A549 (cell line): ENCODE measurements at regions not wholly inside any gene's neighbourhood (a gene's known extent, or its start where the extent isn't known, plus 50 kb on each side); places are given as distances from the start of the nearest gene placed in this dataset.

Source experiments
- ATAC-seq, 2 experiments: fragments of 200-7000 bp in 1 of 2; fragments of >200 bp in 1 of 2; cut with Nextera tagmentation in 1 of 2; cut with Tn5 transposase in 1 of 2; 3 replicates each; pipeline versions ENCODE4 v1.8.0 to v1.9.1; 2018 to 2020; ENCODE audit warnings: mild to moderate bottlenecking in 1 of 2, moderate library complexity in 1 of 2
- CTCF ChIA-PET: fragments of 300-600 bp; sonication (Branson Sonifier 250); formaldehyde crosslinking; extraction: SDS; loops from one replicate; lab custom pipeline; 2021; ENCODE audit warnings: antibody characterized with exemption, inconsistent platforms; lab: Yijun Ruan, JAX
- POLR2A ChIA-PET: fragments of 350-600 bp; formaldehyde crosslinking; extraction: SDS; loops from one replicate; lab custom pipeline; 2021; ENCODE audit warnings: antibody characterized with exemption, inconsistent platforms; lab: Yijun Ruan, JAX
- DNase-seq, 2 experiments: peaks; one replicate each; pipeline versions ENCODE4 v3.0.0 to v3.0.0-alpha.2; 2011 to 2016; ENCODE audit warnings: low read depth in 1 of 2, low spot score in 1 of 2
- FAIRE-seq: peaks from 2 replicates; lab custom pipeline; 2011; peaks lifted over from hg19 to GRCh38; lab: Jason Lieb, UNC
- H3K27ac ChIP-seq, 2 experiments: fragments of >200 bp; sonication (Bioruptor Twin); formaldehyde crosslinking; 3 replicates each; pipeline ENCODE4 v1.5.1; 2016 to 2017
- H3K4me1 ChIP-seq: fragments of >200 bp; sonication (Bioruptor Twin); formaldehyde crosslinking; 3 replicates; pipeline ENCODE4 v1.6.1; 2016
- H3K4me2 ChIP-seq: fragments of >200 bp; sonication (Bioruptor Twin); formaldehyde crosslinking; 3 replicates; pipeline ENCODE4 v1.6.1; 2016
- H3K4me3 ChIP-seq: fragments of >200 bp; sonication (Bioruptor Twin); formaldehyde crosslinking; 3 replicates; pipeline ENCODE4 v1.5.1; 2016
- H3K9me3 ChIP-seq: fragments of >200 bp; sonication (Bioruptor Twin); formaldehyde crosslinking; 3 replicates; pipeline ENCODE4 v1.6.1; 2016
- ATOH8 ChIP-seq: fragments of 250-450 bp; sonication (Bioruptor Pico); IDR thresholded peaks from 2 replicates; pipeline ENCODE4 v1.5.0; 2020; ENCODE audit warnings: low read depth, mild to moderate bottlenecking, moderate library complexity
- BHLHE40 ChIP-seq: IDR thresholded peaks from 2 replicates; pipeline ENCODE4 v1.6.1; 2012; ENCODE audit warnings: low read depth, low read length, inconsistent platforms
- CBX8 ChIP-seq: fragments of 200-600 bp; sonication (generic); IDR thresholded peaks from 2 replicates; pipeline ENCODE4 v1.6.1; 2016
- CEBPB ChIP-seq, 2 experiments: fragments of >200 bp in 1 of 2; sonication (Bioruptor Twin) in 1 of 2; formaldehyde crosslinking in 1 of 2; IDR thresholded peaks; 2 replicates each; pipeline ENCODE4 v1.6.1; 2012 to 2016
- CHD4 ChIP-seq: fragments of 200-600 bp; sonication (generic); IDR thresholded peaks from 2 replicates; pipeline ENCODE4 v1.6.1; 2016; ENCODE audit warnings: antibody characterized with exemption, mild to moderate bottlenecking, borderline replicate concordance
- CTCF ChIP-seq: fragments of >200 bp; sonication (Bioruptor Twin); formaldehyde crosslinking; IDR thresholded peaks from 3 replicates; pipeline ENCODE4 v1.5.1; 2016
- ELK1 ChIP-seq: fragments of 150-350 bp; IDR thresholded peaks from 2 replicates; pipeline ENCODE4 v1.6.1; 2014; ENCODE audit warnings: low read depth, mild to moderate bottlenecking, low read length
- EP300 ChIP-seq, 2 experiments: fragments of >200 bp; sonication (Bioruptor Twin); formaldehyde crosslinking; IDR thresholded peaks; 2 replicates in 1 of 2; 3 replicates in 1 of 2; pipeline ENCODE4 v1.6.1; 2016 to 2017
- ESRRA ChIP-seq: fragments of 150-350 bp; IDR thresholded peaks from 2 replicates; pipeline ENCODE4 v1.6.1; 2014; ENCODE audit warnings: mild to moderate bottlenecking, low read length, borderline replicate concordance
- FOSB ChIP-seq: fragments of 250-450 bp; sonication (Bioruptor Pico); IDR thresholded peaks from 2 replicates; pipeline ENCODE4 v1.5.0; 2020; ENCODE audit warnings: mild to moderate bottlenecking, moderate library complexity
- HMGXB4 ChIP-seq: fragments of 250-450 bp; sonication (Bioruptor Pico); IDR thresholded peaks from 2 replicates; pipeline ENCODE4 v1.5.0; 2021; ENCODE audit warnings: mild to moderate bottlenecking, moderate library complexity, borderline replicate concordance
- KDM1A ChIP-seq: fragments of 200-600 bp; sonication (generic); IDR thresholded peaks from 2 replicates; pipeline ENCODE4 v1.6.1; 2016; ENCODE audit warnings: low read depth, mild to moderate bottlenecking
- MAFK ChIP-seq: fragments of 450-650 bp; IDR thresholded peaks from 2 replicates; pipeline ENCODE4 v1.6.1; 2014; ENCODE audit not compliant: partially characterized antibody
- NFE2L2 ChIP-seq: fragments of 150-350 bp; conservative IDR thresholded peaks from 2 replicates; pipeline ENCODE4 v1.6.1; 2014; ENCODE audit warnings: low read length
- NR3C1 ChIP-seq: fragments of >200 bp; sonication (Bioruptor Twin); formaldehyde crosslinking; IDR thresholded peaks from 3 replicates; pipeline ENCODE4 v1.6.1; 2017
- PBX3 ChIP-seq: IDR thresholded peaks from 2 replicates; pipeline ENCODE4 v1.6.1; 2012
- POLR2A ChIP-seq: IDR thresholded peaks from 2 replicates; pipeline ENCODE4 v1.6.1; 2012; ENCODE audit warnings: mild to moderate bottlenecking, low read length
- RARB ChIP-seq: fragments of 250-450 bp; sonication (Bioruptor Pico); IDR thresholded peaks from 2 replicates; pipeline ENCODE4 v1.8.0; 2021; ENCODE audit warnings: mild to moderate bottlenecking, moderate library complexity
- RFX5 ChIP-seq: fragments of 450-650 bp; IDR thresholded peaks from 2 replicates; pipeline ENCODE4 v1.7.1; 2014; ENCODE audit warnings: antibody characterized with exemption, mild to moderate bottlenecking, moderate library complexity
- SMC3 ChIP-seq: fragments of >200 bp; sonication (Bioruptor Twin); formaldehyde crosslinking; IDR thresholded peaks from 3 replicates; pipeline ENCODE4 v1.6.1; 2018; ENCODE audit warnings: inconsistent platforms
- SREBF2 ChIP-seq: fragments of 450-650 bp; IDR thresholded peaks from 2 replicates; pipeline ENCODE4 v1.6.1; 2014; ENCODE audit warnings: mild to moderate bottlenecking, moderate library complexity
- TFCP2L1 ChIP-seq: fragments of 250-450 bp; sonication (Bioruptor Pico); IDR thresholded peaks from 2 replicates; pipeline ENCODE4 v1.5.0; 2021; ENCODE audit warnings: mild to moderate bottlenecking
- TP53 ChIP-seq: fragments of 250-450 bp; sonication (Bioruptor Pico); IDR thresholded peaks from 2 replicates; pipeline ENCODE4 v1.5.0; 2021; ENCODE audit warnings: mild to moderate bottlenecking, moderate library complexity
- USF2 ChIP-seq: fragments of 450-650 bp; IDR thresholded peaks from 2 replicates; pipeline ENCODE4 v1.6.1; 2014; ENCODE audit warnings: antibody characterized with exemption
- ZNF302 ChIP-seq: fragments of 250-450 bp; sonication (Bioruptor Pico); IDR thresholded peaks from 2 replicates; pipeline ENCODE4 v1.9.0; 2021; ENCODE audit warnings: inconsistent platforms, mild to moderate bottlenecking, moderate library complexity
- ZSCAN20 ChIP-seq: fragments of 250-450 bp; sonication (Bioruptor Pico); IDR thresholded peaks from 2 replicates; pipeline ENCODE4 v1.8.0; 2022; ENCODE audit warnings: mild to moderate bottlenecking, moderate library complexity
- WGBS: methylation state at CpG from one replicate; pipeline ENCODE4 v1.1.6; 2017; ENCODE audit errors: missing lambda C conversion rate; 5-methylcytosine and 5-hydroxymethylcytosine counted together

GRCh38 chr2:66370824-66371223 is 64.1 kb upstream of the MEIS1 start:
- H3K4me1 ChIP-seq, result no peaks in the 10 kb centered on the region
- no peak for ATAC-seq
- H3K27ac ChIP-seq, result no peak overlapping the region
- TF ChIP-seq RFX5 (no peak), ATOH8 (CRISPR knock-in tag) (no peak), CTCF (no peak), POLR2A (no peak), SREBF2 (no peak)
- FAIRE-seq, result no peak
- DNase-seq, result no peak
- no peaks in the 10 kb centered on the region for H3K9me3 ChIP-seq
- no peak overlapping the region for H3K4me2 ChIP-seq
- H3K4me3 ChIP-seq, result no peak overlapping the region
- WGBS, result 3% methylated on average over 2 of the region's 2 CpGs
- ChIA-PET CTCF (interaction anchor here (0.7 to 1.4 kb wide), 2 partner anchors 9 to 371 kb away, joined by 3 read pairs; no protein-coding TSS in a partner anchor), POLR2A (no interaction called here)

GRCh38 chr2:66366619-66367018 is 68.3 kb upstream of the MEIS1 start:
- Histone ChIP-seq H3K4me1 (no peaks in the 10 kb centered on the region), H3K4me2 (no peak overlapping the region), H3K27ac (no peak overlapping the region), H3K9me3 (no peaks in the 10 kb centered on the region), H3K4me3 (no peak overlapping the region)
- FAIRE-seq (no peak), DNase-seq (no peak), ATAC-seq (no peak)
- ChIA-PET POLR2A (no interaction called here), CTCF (no interaction called here)
- WGBS, result 29% methylated on average over 2 of the region's 2 CpGs
- TF ChIP-seq KDM1A (no peak), RARB (no peak), NFE2L2 (0 out of 2 replicates have a peak, but pooled peaks have one; percentile 21), MAFK (peak; percentile 87), FOSB (CRISPR knock-in tag) (no peak)

- FAIRE-seq (no peak), ATAC-seq (no peak), DNase-seq (no peak)
- ChIA-PET POLR2A (no interaction called here), CTCF (interaction anchor here (0.6 to 1.6 kb wide), 3 partner anchors 13 to 307 kb away, joined by 4 read pairs; no protein-coding TSS in a partner anchor)
- Histone ChIP-seq H3K4me2 (no peak overlapping the region), H3K4me1 (no peaks in the 10 kb centered on the region), H3K4me3 (no peak overlapping the region), H3K27ac (no peak overlapping the region), H3K9me3 (no peaks in the 10 kb centered on the region)
- 26% methylated on average over 7 of the region's 7 CpGs for WGBS
- TF ChIP-seq ESRRA (no peak), SMC3 (no peak), BHLHE40 (no peak), TP53 (CRISPR knock-in tag) (no peak), EP300 (IDR thresholded peaks at IDR 0.05) (no peak), CEBPB (IDR thresholded peaks at IDR 0.05) (no peak), PBX3 (no peak), ELK1 (no peak), USF2 (no peak), NR3C1 (no peak), TFCP2L1 (CRISPR knock-in tag) (no peak), ZSCAN20 (CRISPR knock-in tag) (no peak), CBX8 (no peak), KDM1A (no peak), ATOH8 (CRISPR knock-in tag) (no peak), CHD4 (no peak), ZNF302 (no peak), HMGXB4 (CRISPR knock-in tag) (no peak)
Measured at GRCh38 chr2:66364495-66365333, 70.2 kb upstream of the MEIS1 start.
